ENCODE measurements at regions not wholly inside any gene's neighbourhood (a gene's known extent, or its start where the extent isn't known, plus 50 kb on each side); places are given as distances from the start of the nearest gene placed in this dataset.

- TF ChIP-seq CTCF (IDR thresholded peaks at IDR 0.05) (no peak), POLR2A (IDR thresholded peaks at IDR 0.05) (no peak)
Measured at GRCh38 chr14:46550836-46551235, 100.7 kb downstream of the RPL10L start.

Measured in body of pancreas (tissue), 4 donors.